Stimulated activated CD4-positive, alpha-beta T cell treated with anti-CD3 and anti-CD28 coated beads, Interleukin-12 subunit alpha, Interleukin-12 subunit beta, amount 100 ng/mL, for 24 hours (primary cell): ENCODE measurements at regions not wholly inside any gene's neighbourhood (a gene's known extent, or its start where the extent isn't known, plus 50 kb on each side); places are given as distances from the start of the nearest gene placed in this dataset.

Experiments
- DNase-seq, 2 experiments: peaks; one replicate each; pipeline ENCODE4 v3.0.0-alpha.2; 2020; ENCODE audit warnings: low read depth in 2 of 2

DNA sequence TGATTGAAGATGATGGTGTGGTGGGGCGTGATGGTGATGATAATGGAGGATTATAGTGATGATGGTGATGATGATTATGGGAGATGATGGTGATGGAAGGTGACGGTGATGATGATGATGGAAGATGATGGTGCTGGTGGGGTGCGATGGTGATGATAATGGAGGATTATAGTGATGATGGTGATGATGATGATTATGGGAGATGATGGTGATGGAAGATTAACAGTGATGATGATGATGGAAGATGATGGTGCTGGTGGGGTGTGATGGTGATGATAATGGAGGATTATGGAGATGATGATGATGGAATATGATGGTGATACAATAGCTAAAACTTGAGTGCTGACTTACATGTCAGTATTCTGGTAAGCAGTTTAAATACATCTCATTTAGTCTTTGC is 391.0 kb upstream of the EEF2KMT start:
- no peak for DNase-seq

DNA sequence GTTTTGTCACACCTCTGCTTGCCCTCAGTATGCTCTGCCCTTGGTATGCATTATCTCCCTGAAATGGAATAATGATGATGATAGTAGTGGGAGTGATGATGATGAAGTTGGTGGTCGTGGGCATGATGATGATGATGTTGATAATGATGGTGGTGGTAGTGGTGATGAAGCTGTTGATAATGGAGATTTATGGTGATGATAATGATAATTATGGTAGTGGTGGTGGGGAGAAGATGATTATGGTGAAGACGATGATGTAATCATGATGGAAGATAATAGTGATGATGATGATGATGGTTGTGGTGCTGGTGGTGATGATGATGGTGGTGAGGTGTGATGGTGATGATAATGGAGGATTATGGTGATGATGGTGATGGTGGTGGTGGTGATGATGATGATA is 390.1 kb upstream of the EEF2KMT start:
- DNase-seq, result no peak

DNA sequence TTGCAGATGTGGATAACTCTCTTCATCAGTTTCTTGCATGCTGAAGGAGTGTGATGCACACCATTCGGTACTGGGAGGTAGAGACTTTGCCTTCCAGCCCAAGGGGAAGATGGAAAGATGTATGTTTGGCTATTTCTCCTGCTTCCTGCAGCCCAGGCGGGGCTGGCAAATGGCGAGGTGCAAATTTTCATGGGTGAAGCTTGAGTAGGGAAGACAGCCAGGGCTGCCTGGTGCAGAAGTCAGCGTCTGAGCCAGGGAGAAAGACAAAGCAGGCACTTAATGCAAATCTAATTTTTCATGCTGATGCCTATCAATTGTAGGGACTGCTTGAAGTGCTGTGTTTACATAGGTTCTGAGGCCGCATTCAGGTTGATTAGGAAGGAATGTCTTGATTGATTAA is 384.7 kb upstream of the EEF2KMT start:
- no peak for DNase-seq

DNA sequence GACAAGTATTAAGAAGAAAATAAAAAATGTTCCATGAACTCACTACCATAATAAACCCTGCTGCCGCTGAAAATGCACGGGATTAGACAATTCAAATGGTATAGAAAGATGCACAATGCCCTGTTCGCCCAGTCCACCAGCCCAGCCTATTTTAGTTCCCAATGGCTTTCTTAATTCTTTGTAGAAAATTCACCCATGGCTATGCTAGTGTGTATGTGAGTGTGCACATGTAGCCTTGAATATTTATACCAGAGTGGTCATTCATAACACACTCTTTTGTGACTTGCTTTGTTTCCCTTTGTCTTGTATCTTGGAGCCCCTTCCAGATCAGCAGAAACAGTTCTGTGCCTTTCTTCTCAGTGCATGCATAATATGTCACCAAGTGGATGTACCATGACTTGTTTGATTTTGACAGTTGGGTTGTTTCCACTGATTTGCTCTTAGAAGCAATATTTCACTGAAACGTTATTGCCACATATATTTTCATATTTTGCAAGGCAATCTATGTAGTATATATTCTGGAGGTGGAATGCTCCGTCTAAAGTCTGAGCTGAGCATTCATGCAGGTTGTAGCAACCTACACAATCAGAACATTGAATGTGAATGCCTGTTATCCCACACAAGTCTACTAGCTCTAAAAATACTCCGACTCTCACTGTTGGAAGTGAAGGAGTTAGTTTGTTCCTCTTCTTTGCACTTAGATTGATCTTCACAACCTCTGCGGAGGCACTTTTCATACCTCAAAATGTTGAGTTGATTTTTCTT is 383.0 kb upstream of the EEF2KMT start:
- no peak for DNase-seq

DNA sequence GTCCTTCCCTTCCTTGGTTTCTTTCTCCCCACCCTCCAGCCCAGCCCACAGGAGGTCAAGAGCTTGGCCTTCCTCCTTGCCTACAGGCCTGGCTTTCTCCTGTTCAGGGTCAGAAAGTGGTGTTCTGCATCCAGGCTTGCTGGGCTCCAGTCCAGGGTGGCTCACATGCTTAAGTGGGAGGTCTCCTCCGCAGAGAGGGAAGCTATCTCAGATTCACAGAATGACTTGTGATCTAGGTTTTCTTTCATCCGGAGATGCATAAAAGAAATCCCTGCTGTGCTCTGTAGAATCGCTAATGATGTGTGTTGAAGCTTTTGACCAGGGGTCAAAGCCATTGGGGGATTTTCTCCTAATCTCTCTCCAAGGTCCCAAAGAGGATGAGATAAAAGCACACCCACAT is 382.3 kb upstream of the EEF2KMT start:
- DNase-seq, result no peak

DNA sequence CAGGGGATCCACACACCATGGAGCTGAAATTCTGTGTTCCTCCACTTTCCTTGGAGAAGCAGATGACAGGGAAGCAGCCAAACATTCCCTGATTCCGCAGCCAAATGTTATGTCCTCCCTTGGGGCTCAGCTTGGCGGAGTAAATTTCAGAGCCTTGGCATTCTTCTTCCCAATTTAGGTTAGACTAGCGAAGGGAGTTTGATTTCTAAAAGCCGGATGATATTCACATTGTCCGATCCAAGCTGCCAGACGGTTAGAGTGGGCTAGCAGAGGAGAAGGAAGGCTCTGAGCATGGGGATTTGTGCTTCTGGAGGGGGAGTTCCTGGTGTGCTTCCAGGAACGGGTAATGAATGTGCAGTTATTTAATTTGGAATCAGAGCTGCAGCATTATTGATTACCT is 380.4 kb upstream of the EEF2KMT start:
- no peak for DNase-seq

GRCh38 chr16:5477251-5477650 is 379.7 kb upstream of the EEF2KMT start:
- no peak for DNase-seq

DNA sequence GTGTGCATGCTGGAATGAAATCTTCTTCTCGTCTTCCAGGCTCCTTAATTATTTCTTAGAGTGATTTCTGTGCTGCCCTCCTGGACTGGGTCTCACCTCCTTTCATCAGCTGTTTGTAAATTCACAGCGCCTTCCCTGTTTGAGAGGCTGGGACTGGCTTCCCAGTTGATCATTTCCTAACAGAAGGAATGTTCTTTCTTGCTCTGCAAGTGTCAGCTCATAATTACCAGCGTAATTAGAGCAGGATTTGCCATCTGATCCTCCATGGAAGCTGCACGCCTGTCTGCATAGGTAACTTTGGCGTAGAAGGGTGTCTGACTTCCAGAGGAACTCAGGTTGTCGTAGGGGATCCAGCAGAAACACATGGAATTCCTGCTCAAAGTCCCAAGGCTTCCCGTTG is 375.0 kb upstream of the EEF2KMT start:
- DNase-seq, result no peak

DNA sequence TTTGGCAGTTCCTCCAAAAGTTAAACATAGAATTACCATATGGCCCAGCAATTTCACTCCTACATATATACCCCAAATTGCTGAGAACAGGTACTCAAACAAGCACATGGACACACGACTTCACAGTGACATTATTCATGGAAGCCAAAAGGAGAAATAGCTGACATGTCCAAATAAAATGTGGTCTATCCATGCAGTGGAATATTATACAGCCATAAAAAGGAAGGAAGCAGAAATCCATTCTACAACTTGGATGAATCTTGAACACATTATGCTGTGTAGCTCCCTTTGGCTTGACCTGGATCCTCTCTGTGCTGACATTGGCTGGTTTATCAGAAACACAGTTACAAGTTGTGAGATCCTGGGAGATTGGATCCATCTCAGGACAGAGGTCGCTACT is 370.9 kb upstream of the EEF2KMT start:
- no peak for DNase-seq

DNA sequence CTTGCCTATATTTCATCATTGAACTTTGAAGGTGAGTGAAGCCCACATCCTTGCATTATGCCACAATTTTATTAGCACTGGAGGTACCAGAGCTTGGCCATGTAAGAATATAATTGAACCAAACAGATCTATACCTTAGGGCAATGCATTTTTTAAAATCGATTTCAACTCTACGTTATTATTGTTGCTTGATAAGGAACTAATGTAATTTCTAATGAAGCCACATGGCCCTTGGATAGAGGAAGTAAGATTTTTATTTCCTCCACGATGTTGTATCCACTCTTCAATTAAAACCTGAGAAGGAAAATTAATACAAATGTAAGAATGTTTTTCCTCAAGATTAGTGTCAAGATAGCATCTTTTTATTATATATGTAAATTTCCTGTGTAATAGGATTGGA is 370.0 kb upstream of the EEF2KMT start:
- DNase-seq, result no peak

GRCh38 chr16:5466551-5466950 is 369.0 kb upstream of the EEF2KMT start:
- DNase-seq, result no peak

DNA sequence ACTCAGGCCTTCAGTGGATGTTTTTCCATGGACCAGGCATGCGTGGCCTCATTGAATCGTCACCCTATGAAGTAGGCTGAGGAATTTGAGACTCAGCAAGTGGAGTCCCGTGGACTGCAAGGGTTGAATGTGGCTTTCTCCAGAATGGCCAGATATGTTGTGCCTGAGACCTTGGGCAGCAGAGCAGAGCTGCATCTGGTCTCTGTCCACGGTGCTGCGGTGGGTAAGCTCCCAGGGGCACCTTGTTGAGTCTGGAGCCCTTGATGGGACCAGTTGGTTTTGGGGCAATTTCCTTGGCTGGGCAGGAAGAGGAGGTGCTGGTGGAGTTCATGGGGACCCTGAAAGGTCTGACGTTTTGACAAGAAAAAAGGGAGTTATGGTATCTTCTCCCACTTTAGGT is 368.1 kb upstream of the EEF2KMT start:
- no peak for DNase-seq

GRCh38 chr16:5463820-5464219 is 366.2 kb upstream of the EEF2KMT start:
- DNase-seq, result no peak

GRCh38 chr16:5461574-5461973 is 364.0 kb upstream of the EEF2KMT start:
- DNase-seq, result no peak

DNA sequence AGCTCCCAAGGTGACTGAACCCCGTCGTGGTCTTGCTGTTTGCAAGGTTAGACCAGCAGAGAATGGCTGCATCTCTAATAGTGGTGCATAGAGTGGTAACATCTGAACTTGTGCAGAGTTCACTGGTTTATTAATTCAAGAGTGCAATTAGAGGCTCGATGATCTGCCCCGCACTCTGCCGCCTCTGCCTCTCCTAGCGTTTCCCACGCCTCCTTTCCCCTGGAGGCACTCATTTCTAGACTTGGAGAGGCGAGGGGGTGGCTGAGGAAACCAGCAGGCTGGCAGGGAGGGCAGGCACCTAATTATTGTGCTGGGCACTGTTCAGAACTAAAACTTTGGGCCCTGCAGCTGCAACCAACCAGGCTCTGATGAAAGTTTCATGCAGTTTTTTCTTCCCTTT is 363.5 kb upstream of the EEF2KMT start:
- DNase-seq, result no peak

GRCh38 chr16:5460701-5461100 is 363.1 kb upstream of the EEF2KMT start:
- DNase-seq, result no peak

GRCh38 chr16:5459863-5460262 is 362.3 kb upstream of the EEF2KMT start:
- no peak for DNase-seq

GRCh38 chr16:5455110-5455509 is 357.5 kb upstream of the EEF2KMT start:
- DNase-seq, result no peak

GRCh38 chr16:5454349-5454748 is 356.8 kb upstream of the EEF2KMT start:
- DNase-seq, result no peak

GRCh38 chr16:5451641-5452040 is 354.0 kb upstream of the EEF2KMT start:
- DNase-seq, result no peak

DNA sequence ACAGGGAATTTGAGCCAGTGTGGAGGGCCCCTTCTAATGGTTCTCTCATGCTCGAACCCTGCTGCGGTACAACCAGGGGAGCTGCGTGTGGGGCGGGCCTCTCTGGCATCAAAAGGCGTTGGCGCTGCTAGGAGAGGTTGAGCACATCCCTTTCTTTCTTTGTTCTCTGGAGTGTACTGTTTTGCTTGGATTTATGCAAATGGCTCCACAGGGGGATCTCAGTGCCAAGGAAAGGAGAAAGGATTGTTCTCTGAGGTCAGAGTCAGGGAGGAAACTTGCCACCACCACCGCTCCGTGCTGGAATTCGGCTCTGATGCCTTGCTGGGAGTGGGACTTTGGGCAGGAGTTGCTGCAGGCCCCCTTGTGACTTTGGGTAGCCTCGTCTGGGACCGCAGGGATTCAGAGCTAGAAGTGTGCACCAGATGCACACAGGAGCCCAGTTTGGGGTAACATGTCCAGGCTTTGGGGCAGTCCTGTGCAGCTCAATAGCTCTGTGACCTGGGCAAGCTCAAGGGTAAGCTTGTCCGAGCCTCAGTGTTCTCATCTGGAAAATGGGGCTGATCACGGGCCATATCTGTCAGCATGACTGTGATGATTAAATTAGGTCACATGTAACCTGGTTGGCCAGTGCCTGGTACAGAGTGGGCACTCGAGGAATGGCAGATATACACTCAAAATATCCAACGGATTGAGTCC is 353.0 kb upstream of the EEF2KMT start:
- DNase-seq, result no peak

DNA sequence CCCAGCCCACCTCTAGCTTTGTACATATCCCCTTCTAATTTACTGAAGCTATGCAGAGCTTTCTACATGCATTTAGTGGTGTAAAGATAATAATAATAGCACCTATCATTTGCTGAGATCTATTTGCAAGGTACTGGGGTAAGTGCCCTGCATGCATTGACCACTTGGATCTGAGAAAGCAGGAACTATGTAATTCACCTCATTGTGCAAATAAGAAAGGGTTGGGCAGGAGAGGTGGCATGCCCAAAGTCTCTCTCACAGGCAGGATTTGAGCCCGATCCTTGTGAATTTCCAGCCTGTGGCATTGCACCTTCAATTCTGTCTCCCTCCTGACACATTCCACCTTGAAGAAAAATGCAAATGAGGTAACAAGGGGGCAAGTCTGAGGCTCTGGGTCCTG is 352.3 kb upstream of the EEF2KMT start:
- DNase-seq, result no peak

DNA sequence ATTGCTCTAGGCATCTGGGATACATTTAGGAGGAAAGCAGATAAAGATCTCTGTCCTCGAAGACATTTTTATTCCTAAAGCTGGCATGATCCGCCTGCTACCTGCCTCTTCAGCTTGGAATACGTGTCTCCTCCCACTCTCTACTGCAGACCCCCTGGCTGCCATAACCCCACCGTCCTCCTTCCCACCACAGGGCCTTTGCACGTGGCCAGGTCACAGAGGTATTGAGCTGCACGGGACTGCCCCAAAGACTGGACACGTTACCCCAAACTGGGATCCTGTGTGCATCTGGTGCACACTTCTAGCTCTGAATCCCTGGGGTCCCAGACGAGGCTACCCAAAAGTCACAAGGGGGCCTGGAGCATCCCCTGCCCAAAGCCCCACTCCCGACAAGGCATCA is 351.2 kb upstream of the EEF2KMT start:
- no peak for DNase-seq

GRCh38 chr16:5447734-5448133 is 350.1 kb upstream of the EEF2KMT start:
- no peak for DNase-seq
